HG03139 (cell line): ENCODE measurements at regions not wholly inside any gene's neighbourhood (a gene's known extent, or its start where the extent isn't known, plus 50 kb on each side); places are given as distances from the start of the nearest gene placed in this dataset.

Experiments
- ATAC-seq: cut with Tn5 transposase; IDR thresholded peaks from one replicate; pipeline ENCODE4 v1.9.1; 2021; ENCODE audit not compliant: unreplicated experiment

DNA sequence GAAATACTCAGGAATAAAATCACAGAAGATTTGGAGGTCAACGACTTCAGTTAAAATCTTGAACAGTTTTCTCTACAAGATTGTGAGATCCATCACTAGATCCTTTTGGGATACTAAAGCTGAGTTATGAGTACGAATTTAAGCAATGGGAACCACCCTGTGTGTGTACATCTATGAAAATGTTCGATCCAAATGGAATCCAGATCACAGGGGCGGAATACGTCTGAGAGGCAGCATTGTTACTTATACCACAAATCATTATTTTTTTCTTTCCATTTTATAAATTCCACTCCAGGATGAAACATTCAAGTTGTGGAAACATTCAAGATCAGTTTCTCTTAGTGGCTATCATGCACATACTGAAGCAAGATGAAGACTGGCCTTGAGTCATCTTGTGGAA, 239.3 kb upstream of the PAPPA start:
- no peak for ATAC-seq

DNA sequence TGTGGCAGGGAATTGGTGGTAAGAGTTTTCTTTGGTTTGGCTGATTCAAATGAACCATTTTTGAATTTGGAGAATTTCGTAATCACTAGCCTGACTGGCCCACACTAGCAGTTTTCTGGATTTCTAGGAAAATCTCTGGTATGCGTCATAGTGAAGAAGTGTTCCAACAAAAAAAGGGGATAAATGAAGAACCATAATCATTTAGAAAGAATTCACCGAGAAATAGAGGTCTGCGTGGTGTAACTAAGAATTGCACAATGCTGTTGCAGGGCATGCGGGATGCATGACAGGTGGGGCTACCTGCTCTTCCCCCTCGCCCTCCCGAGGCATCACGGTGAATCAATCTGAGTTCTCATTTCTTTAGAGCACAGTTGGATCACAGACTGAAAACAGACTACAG, 232.3 kb upstream of the PAPPA start:
- ATAC-seq: no peak

DNA sequence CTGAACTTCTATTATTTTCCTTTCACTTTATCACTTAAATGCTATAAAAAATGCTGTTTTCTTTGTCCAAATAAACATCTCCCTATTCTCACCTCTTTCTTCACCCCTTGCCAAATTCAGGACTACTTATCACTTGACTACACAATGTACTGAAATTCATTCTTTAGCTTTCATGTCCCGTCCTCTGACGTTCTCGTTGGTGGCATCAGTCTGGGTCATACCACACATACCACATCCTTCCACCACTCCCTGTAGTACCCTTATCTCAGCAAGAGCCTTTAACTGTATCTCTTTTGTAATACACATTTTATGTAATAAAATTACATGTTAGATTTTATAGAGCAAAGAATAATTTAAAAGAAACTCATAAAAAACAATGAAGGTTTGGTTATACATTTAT, 231.1 kb upstream of the PAPPA start:
- ATAC-seq: no peak

DNA sequence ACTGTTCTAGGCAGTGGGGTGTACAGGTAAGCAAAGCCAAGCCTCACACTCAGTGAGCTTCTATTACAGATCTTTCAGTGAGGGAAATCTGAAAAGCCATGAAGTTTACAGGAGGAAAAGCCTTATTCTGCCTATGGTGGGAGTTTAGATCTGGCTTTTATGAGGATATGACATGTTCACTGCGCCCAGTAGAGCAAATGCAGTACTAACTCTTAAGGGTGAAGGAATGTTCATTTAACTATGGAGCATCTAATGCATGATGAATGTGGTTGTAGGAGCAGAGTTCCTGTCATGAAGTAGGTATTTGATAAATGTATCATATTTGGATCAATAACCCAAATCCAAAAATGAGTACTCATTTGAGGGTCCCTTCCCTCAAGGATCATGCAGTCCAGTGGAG, 230.2 kb upstream of the PAPPA start:
- ATAC-seq: no peak

DNA sequence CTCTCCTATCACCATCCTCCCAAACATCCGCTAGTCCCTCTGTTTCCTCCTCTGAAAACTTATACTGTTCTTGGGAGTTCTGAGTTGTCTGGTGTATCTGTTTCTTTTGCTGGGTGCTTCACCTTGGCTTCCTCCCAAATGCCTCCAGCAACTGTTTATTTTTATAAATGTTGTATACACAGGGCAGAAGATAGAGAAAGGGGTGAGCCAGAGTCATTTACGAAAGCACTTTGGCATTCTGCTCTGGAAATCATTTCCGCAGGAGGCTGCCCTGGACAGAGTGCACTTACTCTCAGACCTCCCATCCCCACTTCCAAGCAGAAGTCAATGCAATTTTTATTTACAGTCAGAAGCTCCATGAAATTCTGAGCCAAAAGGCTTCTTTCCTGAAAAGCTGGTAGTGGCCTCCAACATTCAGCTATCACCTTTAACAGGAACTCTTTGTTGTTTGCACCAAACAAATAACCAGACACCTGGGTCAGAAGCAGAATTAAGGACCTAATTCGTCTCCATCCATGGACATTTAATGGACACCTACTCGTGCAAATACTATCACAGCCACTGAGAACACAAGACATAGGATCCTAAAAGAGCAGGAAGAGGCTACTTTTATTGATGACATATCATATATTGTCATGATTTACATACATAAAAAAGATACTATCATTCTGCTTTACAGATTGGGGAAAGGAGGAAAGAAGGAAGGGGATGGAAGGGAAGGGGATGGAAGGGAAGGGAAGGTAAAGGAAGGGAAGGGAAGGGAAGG, 229.5 kb upstream of the PAPPA start:
- no peak for ATAC-seq

DNA sequence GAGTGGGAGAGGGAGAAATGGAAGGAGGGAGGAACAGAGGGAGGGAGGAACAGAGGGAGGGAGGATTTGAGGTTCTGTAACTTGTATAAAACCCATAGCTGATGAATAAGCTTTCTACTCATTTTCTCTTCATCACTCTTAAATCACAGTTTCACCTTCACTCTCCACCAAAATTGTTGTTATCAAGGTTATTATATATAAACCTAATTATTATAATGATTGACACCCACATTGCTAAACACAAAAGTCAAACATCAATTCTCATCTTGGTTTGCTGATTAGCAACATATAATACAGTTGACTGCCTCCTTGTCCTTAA, 229.0 kb upstream of the PAPPA start:
- no peak for ATAC-seq

DNA sequence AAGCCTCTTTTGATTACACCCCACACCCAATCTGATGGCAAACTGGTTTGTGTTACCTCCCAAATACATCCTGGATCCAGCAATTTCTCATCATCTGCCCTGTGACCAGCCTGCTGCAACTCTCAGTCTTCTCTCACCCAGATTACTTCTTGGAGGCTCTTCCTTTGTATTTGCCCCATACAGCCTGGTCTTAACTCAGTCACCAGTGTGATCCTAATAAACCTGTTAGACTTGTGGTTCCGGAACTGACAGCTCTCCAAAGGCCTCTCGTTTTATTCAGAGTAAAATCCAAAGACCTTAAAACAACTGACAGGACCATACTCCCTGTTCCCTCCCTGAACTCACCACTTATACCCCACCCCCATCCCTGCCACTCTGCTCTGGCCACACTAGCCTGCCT, 228.2 kb upstream of the PAPPA start:
- ATAC-seq: no peak

DNA sequence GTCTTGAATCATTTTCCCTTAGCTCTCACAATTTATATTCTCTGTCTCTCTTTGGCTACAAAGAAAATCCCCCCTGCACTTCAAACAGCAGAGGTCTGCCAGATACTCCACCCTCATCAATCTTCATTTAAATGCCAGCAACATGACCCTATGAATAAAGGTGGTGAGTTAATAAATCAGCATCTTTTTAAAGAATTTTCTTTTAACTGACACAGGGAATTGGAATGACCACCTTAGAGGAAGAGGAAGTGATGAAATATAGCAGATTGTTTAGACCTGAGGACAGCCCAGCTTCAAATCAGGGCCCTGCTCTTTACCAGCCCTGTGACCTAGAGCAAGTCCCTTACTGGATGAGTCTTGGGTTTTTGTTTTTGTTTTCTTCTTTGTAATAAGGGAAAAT, 223.1 kb upstream of the PAPPA start:
- no peak for ATAC-seq

DNA sequence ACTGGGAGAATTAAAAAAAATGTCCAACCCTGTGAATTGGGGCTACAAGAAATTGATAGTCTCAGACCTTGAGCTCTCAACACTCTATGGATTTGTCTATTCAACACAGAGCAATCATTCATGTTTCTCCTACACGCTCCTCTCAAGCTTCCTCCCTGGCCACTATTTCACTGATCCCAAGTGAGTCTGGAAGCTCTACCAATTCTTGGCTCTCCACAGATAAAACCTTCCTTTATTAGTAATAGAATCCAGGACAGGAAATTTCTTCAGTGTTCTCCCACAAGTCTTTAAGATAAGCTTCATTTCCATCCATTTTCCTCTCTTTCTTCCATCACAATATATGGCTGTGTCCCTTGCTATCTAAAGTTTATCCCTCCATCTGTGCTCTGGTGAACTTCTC, 215.1 kb upstream of the PAPPA start:
- no peak for ATAC-seq

DNA sequence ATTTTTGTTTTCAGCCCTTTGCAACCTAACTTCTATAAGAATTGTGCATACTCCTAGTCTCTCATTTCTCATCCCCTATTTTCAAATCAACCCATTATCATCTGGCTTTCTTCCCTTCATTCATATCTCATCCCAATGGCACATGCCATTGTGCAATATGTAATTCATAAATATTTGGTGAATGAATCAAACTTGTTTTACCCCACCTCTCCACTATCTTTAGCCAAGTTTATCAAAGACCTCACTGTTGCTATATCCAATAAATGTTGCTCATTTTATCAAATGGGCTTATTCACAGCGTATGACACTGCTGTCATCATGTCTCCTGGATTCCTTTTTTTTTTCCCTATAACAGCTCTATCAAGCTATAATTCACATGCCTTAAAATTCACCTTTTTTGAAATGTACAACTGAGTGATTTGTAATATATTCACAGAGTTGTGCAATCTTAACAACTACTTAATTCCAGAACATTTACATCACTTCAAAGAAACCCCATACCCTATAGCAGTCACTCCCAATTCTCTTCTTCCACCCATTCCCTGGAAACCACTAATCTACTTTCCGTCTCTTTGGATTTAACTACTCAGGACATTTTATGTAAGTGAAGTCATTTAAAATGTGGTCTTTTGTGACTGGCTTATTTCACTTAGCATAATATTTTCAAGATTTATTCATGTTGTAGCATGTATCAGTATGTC, 214.4 kb upstream of the PAPPA start:
- no peak for ATAC-seq

DNA sequence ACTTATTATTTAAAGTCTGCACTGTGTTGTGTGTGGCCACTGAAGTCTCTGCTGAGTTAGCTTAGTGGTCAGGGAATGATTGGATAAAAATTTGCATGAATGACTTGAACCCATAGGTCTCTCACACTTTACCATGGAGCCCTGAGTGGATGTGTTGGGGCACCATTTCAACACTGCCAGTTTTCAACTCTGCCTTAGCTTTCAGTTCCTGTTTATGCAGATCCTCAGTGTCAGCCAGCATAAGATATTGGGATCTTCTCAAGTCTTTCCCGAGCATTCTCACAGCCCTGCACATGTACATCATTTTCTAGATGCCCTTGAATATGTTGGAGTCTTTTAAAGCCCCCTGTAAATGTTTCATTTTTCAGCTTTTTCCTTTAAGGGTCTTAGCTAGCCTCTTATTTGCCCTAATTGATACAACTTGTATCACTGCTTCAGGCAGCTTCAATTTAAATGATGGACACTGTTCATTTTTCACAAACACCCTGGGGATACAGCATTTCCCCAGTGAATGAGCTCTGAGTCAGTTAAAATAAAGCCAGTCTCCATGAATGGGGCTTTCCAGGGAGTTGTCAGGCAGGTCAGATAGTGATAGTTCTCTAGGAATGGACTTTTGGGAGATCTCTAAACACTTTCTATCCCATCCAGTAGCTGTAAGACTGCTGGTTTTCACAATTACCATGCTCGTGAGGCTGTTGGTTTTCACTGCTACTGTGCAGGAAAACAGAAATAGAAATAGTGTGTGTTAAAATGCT, 211.9 kb upstream of the PAPPA start:
- no peak for ATAC-seq

DNA sequence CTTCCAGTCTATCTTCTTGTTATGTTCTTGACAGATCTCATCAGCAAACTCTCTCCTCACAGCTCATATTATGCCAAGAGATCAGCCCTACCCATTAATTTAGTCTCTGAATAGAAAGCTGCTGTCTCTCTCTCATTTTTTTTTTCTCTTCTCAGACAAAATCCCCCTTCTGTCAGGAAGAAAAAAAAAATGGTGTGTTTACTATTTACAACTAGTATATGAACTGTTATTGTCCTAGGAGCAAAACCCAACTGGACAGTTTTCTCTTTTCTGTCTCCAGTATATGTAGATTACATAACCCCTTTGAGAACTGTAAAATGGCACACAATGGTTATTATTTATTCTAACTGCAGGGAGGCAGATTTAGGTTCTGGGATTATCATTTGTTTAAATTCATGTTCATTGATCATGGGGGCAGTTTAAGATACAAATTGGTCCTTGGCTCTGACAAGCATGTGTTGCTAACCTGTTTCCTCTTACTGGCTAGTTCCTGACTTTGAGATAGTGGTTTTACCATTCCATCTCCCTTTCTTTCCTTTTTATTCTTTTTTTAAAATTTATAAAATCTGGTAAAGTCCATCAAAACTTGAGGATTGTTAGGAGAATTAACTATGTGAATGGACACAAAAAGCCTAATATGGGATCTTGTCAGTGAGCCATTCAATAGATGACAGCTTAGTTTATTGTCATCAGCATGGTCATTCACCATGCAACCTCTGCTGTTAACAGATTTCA, 210.0 kb upstream of the PAPPA start:
- ATAC-seq: no peak

DNA sequence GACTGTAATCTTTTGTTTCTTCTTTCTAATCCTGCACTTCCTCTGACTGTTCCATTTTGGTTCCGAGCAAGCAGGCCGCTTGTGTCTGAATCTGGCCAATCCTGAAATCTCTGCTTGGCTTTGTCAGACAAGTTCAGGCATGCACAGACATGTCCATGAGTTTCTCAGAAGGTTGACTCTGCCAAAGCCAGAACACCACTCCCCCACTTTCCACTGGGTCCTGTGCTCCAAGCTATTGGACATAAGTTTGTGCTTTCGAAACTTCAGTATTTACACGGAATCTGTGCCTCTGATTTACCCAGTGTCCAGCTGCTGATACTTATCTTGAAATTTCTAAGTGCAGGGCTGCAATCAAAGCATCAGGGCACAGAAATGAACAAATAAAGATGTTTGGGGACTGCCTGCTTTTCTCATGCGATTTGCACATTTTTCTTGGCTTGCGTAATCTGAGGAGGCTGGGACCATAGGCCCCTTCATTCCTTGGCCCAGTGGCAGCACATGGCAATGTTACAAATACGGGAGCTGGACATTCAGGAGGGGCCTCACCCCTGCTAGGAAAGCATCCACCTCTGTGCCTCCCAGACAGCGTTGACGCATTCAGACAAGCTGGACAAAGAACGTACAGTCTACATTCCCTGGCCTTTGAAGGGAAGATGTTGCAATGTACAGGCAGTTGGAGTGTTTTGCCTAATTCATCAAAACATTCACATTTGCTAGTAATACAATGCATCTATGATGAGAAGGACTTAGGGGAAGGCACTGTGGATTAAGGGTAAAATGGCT, 209.2 kb upstream of the PAPPA start:
- no peak for ATAC-seq

DNA sequence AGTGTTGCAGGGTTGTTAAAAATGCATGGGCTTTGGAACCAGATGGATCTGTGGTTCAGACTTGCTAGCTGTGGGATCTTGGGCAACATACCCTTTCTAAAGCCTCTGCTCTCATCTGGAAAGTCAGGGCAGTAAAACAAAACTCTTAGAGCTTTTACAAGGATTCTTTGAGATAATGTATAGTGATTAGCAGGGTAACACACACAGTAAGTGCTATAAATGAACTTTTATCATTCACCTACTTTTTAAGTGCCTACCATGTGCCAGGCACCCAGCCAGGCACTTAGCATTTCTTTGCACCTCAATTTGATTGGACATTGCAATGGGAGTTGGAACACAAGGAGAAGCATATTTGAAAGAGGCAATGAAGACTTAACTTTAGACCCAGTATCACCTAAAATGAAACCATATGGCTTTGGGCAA, 208.6 kb upstream of the PAPPA start:
- no peak for ATAC-seq

DNA sequence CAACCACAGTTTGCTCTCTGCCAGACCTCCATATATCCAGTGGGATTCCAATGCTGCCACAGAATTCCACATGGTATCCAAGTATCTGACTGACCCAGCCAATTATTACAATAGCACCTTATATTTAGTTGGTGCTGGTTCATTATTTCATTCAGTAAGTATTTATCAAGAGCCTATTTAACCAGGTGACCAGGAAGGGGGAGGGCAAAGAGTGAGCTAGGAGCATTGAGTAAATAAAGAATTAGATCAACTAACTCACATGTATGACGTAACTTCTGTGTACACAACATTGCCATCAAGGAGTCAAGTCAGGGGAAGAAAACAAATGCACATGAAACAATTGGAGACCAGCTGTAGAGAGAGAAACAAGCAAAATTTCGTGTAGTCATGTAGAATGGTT, 207.1 kb upstream of the PAPPA start:
- ATAC-seq: no peak

DNA sequence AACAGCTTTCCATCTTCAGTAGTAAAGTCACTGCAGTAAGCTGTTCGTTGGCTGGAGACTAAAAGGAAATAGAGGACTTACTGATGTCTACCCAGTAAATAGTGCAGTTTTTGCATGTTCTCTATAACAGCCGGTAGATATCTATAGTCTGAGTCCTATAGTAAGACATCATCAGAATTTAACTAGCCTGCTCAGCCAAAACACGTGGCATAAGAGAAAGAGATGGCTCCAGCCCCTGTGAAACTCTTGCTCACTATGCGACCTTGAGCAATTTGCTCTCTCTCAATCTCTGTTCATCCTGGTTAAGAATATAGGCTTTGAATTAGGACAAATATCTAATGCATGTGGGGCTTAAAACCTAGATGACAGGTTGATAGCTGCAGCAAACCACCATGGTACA, 201.6 kb upstream of the PAPPA start:
- ATAC-seq: no peak

DNA sequence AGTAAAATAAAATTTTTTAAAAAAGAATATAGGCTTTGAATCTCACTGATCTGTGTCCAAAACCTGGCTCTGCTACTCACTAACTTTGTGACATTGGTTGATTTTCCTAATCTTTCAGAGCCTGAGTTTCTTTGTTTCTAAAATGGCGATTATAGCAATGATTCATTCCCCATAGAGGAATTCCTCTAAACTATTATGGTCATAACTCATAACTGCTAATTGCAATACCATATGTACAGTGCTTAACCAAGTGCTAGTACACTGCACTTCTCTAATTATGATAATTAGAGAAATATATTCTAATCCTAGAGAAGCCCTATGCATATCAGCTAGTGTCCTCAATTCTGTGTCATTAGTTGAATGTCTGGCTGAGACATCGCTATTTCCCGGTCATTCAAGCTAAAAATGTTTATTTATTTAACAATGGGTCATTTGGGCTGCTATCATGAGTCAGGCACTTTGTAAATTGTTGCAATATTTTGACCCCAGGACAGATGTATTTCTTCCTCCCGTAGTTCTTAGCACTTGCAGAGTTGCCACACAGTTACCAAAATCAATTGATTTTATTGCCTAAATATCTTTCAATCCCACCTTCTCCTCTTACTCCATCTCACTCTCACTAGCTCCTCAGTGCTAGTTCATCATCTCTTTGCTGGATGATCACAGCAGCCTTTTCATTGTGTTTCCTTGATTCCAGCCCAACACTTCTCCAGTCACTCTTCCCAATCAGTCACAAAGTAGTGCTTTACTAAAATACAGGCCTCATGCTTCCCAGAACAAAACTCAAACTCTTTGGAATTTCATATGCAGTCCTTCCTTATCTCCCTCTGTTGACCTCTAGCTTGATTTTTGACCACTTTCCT, 200.9 kb upstream of the PAPPA start:
- no peak for ATAC-seq

DNA sequence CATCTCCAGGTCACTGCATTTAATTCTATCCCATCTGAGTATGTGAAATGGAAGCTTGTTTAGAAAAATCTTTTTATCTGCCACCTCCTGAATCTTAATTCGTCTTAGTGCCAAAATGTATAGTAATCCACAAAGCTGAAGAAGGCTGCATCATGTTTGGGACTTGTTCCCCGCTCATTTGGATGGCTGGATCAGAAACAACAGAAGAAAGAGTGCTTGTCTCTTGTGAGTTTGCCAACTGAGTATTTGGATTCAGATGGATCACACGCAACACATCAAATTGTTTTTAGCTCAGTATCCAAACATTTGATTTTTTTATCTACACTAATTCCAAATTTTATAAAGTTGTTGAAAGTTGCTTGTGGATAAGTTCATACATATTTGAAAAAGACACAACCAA, 197.2 kb upstream of the PAPPA start:
- no peak for ATAC-seq

DNA sequence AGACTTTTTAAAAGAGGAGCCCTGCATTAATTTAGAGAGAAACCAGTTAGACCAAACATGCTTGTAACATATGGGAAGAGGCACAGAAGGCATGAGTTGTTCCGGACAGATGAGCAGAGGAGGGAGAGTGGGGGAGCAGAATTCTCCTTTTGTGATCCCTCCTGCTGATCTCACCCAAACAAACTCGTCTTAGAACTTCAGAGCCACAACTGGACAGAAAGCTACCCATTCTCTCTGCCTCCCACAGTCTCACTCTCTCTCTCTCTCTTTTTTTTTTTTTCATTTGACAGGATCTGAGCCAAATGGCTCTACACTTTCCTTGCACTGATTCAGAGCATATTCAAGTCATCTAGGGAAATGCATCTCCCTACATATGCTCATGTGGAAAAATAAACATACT, 196.0 kb upstream of the PAPPA start:
- ATAC-seq: no peak
